ENCODE measurements at regions not wholly inside any gene's neighbourhood (a gene's known extent, or its start where the extent isn't known, plus 50 kb on each side); places are given as distances from the start of the nearest gene placed in this dataset.

GRCh38 chr7:85972504-85973141 is 671.1 kb upstream of the GRM3 start:
- Histone ChIP-seq H4K20me1 (ENCODE audit: control insufficient read depth, extremely low read depth, insufficient read depth, low read length) (no peaks in the 10 kb centered on the region), H3K9me3 (ENCODE audit: control insufficient read depth, insufficient read depth, low read depth, low read length) (no peaks in the 10 kb centered on the region), H3K4me1 (ENCODE audit: control insufficient read depth, extremely low read depth, insufficient read depth, low read length) (no peaks in the 10 kb centered on the region), H3K9ac (ENCODE audit: insufficient read depth, low read length) (no peak overlapping the region), H3K36me3 (ENCODE audit: control insufficient read depth, insufficient read depth, low read length) (no peaks in the 10 kb centered on the region), H3K79me2 (ENCODE audit: control insufficient read depth, insufficient read depth, low read length) (no peaks in the 10 kb centered on the region), H3K4me2 (ENCODE audit: extremely low read depth, insufficient read depth, low read length) (no peak overlapping the region), H3K4me3 (replicated peaks in 1 of 4; ENCODE audit: control extremely low read depth in 1 of 4, insufficient read depth in 1 of 4, low read depth in 3 of 4, low read length in 4 of 4) (no peak overlapping the region), H3K27ac (ENCODE audit: insufficient read depth, low read length) (no peak overlapping the region), H2AFZ (ENCODE audit: low read length) (no peak overlapping the region), H3K27me3 (ENCODE audit: control insufficient read depth, insufficient read depth, low read length) (no peaks in the 10 kb centered on the region)
- TF ChIP-seq, protein P1, sequence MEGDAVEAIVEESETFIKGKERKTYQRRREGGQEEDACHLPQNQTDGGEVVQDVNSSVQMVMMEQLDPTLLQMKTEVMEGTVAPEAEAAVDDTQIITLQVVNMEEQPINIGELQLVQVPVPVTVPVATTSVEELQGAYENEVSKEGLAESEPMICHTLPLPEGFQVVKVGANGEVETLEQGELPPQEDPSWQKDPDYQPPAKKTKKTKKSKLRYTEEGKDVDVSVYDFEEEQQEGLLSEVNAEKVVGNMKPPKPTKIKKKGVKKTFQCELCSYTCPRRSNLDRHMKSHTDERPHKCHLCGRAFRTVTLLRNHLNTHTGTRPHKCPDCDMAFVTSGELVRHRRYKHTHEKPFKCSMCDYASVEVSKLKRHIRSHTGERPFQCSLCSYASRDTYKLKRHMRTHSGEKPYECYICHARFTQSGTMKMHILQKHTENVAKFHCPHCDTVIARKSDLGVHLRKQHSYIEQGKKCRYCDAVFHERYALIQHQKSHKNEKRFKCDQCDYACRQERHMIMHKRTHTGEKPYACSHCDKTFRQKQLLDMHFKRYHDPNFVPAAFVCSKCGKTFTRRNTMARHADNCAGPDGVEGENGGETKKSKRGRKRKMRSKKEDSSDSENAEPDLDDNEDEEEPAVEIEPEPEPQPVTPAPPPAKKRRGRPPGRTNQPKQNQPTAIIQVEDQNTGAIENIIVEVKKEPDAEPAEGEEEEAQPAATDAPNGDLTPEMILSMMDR (conservative IDR thresholded peaks at IDR 0.05 in 1 of 2, IDR thresholded peaks at IDR 0.05 in 1 of 2; ENCODE audit: low read depth in 1 of 2, low read length in 2 of 2): no peak
- TF ChIP-seq EZH2 (IDR thresholded peaks at IDR 0.05; ENCODE audit: low read length, missing control alignments): no peak
- no peak for DNase-seq (ENCODE audit: low read depth in 2 of 2)

DNA sequence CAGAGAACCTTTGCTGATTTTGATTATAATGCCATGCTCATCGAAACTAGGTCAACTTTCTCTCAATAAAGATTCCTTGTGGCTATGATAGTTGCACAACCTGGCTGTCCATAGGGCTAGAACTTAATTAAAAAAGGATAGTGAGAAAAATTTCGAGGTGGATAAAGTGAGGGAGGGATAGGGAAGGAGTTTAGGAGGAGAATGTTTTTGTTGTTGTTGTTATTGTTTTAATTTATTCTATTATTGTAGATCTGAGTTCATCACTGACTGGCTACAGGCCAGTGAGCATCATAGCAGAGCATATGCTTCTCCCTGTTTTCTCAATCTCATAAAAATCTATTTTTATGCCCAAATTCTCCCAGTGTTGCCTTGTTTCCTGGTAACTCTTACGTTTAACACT is 688.7 kb upstream of the GRM3 start:
- Histone ChIP-seq H3K36me3 (ENCODE audit: control insufficient read depth, insufficient read depth, low read length) (no peaks in the 10 kb centered on the region), H3K4me2 (ENCODE audit: extremely low read depth, insufficient read depth, low read length) (no peak overlapping the region), H3K9me3 (ENCODE audit: control insufficient read depth, insufficient read depth, low read depth, low read length) (no peaks in the 10 kb centered on the region), H3K4me1 (ENCODE audit: control insufficient read depth, extremely low read depth, insufficient read depth, low read length) (no peaks in the 10 kb centered on the region), H3K27ac (ENCODE audit: insufficient read depth, low read length) (no peak overlapping the region), H4K20me1 (ENCODE audit: control insufficient read depth, extremely low read depth, insufficient read depth, low read length) (no peaks in the 10 kb centered on the region), H2AFZ (ENCODE audit: low read length) (no peak overlapping the region), H3K4me3 (replicated peaks in 1 of 4; ENCODE audit: control extremely low read depth in 1 of 4, insufficient read depth in 1 of 4, low read depth in 3 of 4, low read length in 4 of 4) (no peak overlapping the region), H3K9ac (ENCODE audit: insufficient read depth, low read length) (no peak overlapping the region), H3K79me2 (ENCODE audit: control insufficient read depth, insufficient read depth, low read length) (no peaks in the 10 kb centered on the region), H3K27me3 (ENCODE audit: control insufficient read depth, insufficient read depth, low read length) (no peaks in the 10 kb centered on the region)
- DNase-seq (ENCODE audit: low read depth in 2 of 2): no peak
- no peak for TF ChIP-seq EZH2 (IDR thresholded peaks at IDR 0.05; ENCODE audit: low read length, missing control alignments)
- TF ChIP-seq, protein P1 (conservative IDR thresholded peaks at IDR 0.05 in 1 of 2, IDR thresholded peaks at IDR 0.05 in 1 of 2; ENCODE audit: low read depth in 1 of 2, low read length in 2 of 2): no peak

DNA sequence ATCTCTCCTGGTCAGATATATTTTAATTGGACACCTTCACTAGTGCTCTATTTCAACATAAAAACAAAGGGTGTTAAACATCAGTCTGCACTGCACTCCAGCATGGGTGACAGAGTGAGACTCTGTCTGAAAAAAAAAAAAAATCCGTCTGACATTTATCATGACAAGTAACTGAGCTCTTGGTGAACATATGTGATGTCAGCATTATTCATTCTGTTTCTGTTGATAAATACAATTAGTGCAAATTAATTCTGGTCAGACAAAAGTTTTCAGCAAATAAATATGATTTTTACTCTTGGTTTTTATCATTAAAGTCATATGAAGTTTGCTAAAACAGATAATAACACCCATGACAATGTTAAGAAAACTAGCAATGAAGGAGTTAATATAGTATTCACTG is 692.8 kb upstream of the GRM3 start:
- Histone ChIP-seq H3K4me2 (ENCODE audit: extremely low read depth, insufficient read depth, low read length) (no peak overlapping the region), H4K20me1 (ENCODE audit: control insufficient read depth, extremely low read depth, insufficient read depth, low read length) (no peaks in the 10 kb centered on the region), H3K79me2 (ENCODE audit: control insufficient read depth, insufficient read depth, low read length) (no peaks in the 10 kb centered on the region), H3K9me3 (ENCODE audit: control insufficient read depth, insufficient read depth, low read depth, low read length) (no peaks in the 10 kb centered on the region), H2AFZ (ENCODE audit: low read length) (no peak overlapping the region), H3K4me3 (replicated peaks in 1 of 4; ENCODE audit: control extremely low read depth in 1 of 4, insufficient read depth in 1 of 4, low read depth in 3 of 4, low read length in 4 of 4) (no peak overlapping the region), H3K36me3 (ENCODE audit: control insufficient read depth, insufficient read depth, low read length) (no peaks in the 10 kb centered on the region), H3K27me3 (ENCODE audit: control insufficient read depth, insufficient read depth, low read length) (no peaks in the 10 kb centered on the region), H3K4me1 (ENCODE audit: control insufficient read depth, extremely low read depth, insufficient read depth, low read length) (no peaks in the 10 kb centered on the region), H3K9ac (ENCODE audit: insufficient read depth, low read length) (no peak overlapping the region), H3K27ac (ENCODE audit: insufficient read depth, low read length) (no peak overlapping the region)
- TF ChIP-seq, protein P1 (conservative IDR thresholded peaks at IDR 0.05 in 1 of 2, IDR thresholded peaks at IDR 0.05 in 1 of 2; ENCODE audit: low read depth in 1 of 2, low read length in 2 of 2): no peak
- DNase-seq (ENCODE audit: low read depth in 2 of 2): no peak
